ENCODE measurements at regions not wholly inside any gene's neighbourhood (a gene's known extent, or its start where the extent isn't known, plus 50 kb on each side); places are given as distances from the start of the nearest gene placed in this dataset.

GRCh38 chr10:106175760-106176377, 988.6 kb downstream of the SORCS1 start:
- ATAC-seq: no peak

- ATAC-seq: no peak
Measured at GRCh38 chr10:106173838-106174237, 990.7 kb downstream of the SORCS1 start.

DNA sequence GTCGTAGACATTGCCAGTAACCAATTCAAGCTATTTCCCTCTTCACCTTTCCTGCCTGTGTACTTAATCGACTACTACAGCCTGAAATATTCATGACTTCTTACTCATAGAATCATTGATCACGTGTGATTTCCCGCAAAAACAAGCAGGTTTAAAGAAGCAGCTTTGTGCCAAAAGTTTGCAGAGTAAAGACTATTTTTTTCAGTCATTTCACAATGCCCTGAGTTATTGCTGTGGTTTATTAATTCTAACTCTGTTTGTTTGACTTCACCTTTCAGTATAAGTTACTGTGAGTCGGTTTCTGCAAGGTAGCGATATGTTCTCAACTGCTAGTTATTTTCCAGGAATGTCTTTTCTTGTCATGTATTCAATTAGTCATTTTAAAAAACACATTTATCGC, 995.3 kb downstream of the SORCS1 start:
- no peak for ATAC-seq

DNA sequence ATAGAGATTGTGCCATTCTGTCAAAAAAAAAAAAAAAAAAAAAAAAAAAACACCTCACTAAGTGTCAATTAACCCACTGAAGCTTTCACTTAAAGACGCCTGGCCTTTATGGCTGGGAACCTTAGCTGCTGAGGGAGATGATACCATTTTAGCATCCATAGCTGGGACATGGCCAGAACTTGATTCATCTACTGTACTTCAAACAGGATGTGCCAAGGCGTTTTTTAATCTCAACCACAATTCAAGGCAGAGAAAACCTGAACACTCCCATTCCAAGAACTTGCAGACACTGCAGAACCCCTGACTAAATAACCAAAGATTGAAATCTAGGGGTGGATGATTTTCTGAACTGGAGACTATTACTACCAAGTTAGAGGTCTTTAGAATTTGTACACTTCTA, 996.6 kb downstream of the SORCS1 start:
- ATAC-seq: no peak

DNA sequence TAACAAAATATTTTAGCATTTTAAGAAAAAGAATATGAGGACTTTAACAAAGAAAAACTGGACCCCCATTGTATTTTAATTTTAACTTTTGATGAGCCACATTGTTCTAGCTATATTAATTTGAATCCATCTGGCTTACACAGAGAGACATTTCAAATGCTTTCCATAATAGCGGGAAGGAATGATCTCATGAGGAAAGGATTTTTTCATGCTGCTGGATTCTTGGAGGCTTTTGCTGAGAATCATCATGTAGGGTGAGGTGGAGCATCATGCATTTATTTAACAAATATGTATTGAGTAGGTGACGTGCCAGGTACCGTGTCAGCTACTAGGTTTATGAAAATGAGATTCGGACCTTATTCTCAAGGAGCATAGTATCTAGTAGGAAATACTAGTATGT, 1006.3 kb downstream of the SORCS1 start:
- ATAC-seq: no peak

DNA sequence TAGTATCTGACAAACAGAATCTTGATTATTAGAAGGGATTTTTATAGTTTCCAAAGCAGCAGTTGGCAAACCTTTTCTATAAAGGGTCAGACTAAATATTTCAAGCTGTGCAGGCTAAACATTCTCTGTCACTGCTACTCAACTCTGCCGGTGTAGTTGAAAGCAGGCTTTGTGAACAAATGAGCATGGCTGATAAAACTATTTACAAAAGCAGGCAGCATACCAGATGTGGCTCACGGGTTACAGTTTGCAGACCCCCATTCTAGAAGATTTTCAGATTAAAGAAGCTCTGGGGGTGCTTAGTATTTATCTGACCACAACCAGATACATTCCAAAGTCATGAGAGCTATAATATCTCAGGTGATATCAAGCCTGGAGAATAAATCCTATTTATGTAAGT, 1017.5 kb downstream of the SORCS1 start:
- no peak for ATAC-seq

DNA sequence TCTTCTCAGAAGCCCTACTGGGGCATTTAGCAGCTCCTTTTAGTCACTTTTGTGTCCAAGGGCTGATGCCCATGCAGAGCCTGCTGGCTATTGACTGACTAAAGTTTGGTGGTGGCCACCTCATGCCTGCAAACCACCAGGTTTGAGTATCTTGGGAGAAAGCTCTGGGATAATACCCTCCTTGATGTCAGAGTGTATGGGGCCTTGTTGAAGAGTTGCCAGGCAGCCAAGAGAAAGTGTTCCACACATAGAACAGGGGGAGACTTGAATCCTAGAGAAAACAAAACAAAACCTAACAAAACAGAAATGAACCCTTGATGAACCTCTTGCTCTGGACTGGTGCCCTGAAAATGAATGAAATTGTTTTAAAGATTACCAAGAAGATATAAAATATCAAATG, 1024.6 kb downstream of the SORCS1 start:
- ATAC-seq: no peak

DNA sequence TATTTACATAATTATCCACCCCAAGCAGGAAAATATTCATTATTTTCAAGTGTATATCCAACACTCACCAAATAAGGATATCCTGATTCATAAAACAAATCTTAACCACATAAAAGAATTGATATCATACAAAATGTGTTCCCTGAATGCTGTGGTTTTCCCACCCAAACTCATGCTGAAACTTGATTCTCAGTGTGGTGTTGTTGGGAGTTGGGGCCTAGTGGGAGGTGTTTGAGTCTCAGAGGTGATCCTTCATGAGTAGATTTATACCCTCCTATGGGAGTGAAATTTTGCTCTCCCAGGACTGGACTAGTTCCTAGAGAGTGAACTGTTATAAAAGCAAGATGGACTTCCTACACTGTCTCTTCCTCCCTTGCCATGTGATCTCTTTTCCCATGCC, 1028.3 kb downstream of the SORCS1 start:
- no peak for ATAC-seq

GRCh38 chr10:106134326-106135000, 1030.0 kb downstream of the SORCS1 start:
- ATAC-seq: no peak

- ATAC-seq: no peak
Measured at GRCh38 chr10:106133451-106133850, 1031.1 kb downstream of the SORCS1 start.

- no peak for ATAC-seq
Measured at GRCh38 chr10:106132956-106133355, 1031.5 kb downstream of the SORCS1 start.

- ATAC-seq: no peak
Measured at GRCh38 chr10:106114656-106115186, 1049.8 kb downstream of the SORCS1 start.

- ATAC-seq: no peak
Measured at GRCh38 chr10:106111246-106111645, 1053.3 kb downstream of the SORCS1 start.

- no peak for ATAC-seq
Measured at GRCh38 chr10:106107706-106108105, 1056.8 kb downstream of the SORCS1 start.

DNA sequence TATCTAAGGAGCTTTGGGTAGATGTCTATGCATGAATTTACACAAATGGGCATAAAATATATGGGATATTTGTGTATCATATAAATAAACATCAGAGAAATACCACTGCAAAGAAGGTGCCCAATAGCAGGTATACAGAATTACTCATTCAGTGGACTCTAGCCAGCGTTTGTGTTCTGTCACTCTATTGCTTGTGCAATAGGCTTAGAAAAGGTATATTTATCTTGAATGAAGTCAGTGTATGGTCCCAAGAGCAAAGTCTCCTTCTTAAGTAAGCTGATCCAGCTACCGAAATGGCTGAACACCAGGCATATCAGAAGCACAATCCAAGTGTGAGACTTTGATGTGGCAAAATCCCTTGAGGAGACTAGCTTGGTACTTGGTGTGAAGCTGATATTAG, 1058.4 kb downstream of the SORCS1 start:
- ATAC-seq: no peak

DNA sequence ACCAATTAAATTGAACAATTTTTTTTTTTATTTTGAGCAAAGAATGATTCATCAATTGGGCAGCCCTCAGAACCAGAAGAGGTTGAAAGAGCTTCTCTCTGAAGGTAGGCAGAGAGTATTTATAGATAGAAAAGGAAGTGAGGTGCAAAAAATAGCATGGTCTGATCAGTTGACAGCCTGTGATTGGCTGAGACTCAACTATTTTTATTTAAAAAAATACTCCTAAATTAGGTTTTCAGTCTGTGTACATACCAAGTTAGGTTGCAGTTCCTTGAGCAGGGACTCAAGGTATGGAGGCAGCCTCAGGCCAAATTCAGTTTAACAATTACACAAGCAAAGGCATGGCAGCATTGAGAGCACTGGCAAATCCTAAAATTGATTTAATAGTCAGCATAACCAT, 1074.7 kb downstream of the SORCS1 start:
- ATAC-seq: no peak

GRCh38 chr10:106086391-106086790, 1078.1 kb downstream of the SORCS1 start:
- no peak for ATAC-seq

GRCh38 chr10:106083572-106083971, 1080.9 kb downstream of the SORCS1 start:
- ATAC-seq: no peak

GRCh38 chr10:106082865-106083264, 1081.6 kb downstream of the SORCS1 start:
- no peak for ATAC-seq

- no peak for ATAC-seq
Measured at GRCh38 chr10:106078895-106079576, 1085.5 kb downstream of the SORCS1 start.

DNA sequence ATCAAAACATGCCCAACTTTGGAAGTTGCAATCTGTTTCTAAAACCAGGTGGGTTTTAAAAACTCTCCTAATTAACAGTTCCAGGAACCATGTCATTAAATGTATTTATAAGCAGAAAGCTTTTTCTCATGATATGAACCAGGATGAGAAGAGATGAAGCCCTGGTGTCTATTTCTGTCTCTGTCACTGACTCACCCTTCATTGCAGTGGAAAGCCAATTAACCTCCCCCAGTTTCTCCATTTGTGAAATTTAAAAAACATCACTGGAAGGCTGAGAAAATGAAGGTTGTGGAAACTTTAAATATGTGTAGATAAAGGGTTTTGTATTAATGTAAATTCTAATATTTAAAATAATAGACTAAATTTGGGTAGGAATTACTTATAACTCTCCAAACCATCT, 1088.0 kb downstream of the SORCS1 start:
- no peak for ATAC-seq

GRCh38 chr10:106053061-106053460, 1111.4 kb downstream of the SORCS1 start:
- no peak for ATAC-seq

DNA sequence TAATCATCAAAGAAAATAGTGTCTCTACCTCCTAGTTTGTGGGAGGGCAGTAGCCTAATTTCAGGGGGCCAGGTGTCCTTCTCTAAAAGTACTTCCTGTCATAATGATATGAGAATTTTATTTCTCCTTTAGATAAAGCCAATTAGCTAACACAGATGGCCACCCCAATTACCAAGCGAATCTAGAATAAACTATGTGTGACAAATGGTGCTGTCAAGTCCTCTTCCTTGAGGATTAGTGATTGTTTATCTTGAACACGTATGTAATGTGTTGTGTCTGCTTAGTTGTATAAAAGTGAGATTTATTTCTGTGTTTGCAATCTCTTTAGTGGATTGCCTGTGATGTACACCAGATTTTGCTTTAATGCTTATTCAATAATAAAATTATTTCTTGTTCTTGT, 1120.0 kb downstream of the SORCS1 start:
- ATAC-seq: no peak

DNA sequence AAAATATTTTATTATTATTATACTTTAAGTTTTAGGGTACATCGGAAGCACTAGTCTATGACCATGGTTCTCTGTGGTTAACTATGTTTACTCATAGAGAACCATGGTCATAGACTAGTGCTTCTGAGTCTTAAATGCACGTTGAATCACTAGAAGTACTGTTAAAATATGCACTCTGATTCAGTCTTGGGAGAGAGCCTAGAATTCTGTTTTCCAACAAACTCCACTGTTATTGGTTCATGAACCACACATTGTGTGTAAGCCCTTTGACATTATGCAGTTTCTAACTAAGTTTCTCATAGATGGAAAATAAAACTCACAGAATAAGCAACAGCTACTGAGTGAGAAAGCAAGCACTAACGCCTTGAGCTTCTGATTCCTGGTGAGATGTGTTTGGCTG, 1120.6 kb downstream of the SORCS1 start:
- no peak for ATAC-seq

Data from activated CD4-positive, CD25-positive, alpha-beta regulatory T cell treated with anti-CD3 and anti-CD28 coated beads, Interleukin-2, amount 50 U/mL, for 24 hours (primary cell).